Left lung (tissue), 4 donors: ENCODE measurements at regions not wholly inside any gene's neighbourhood (a gene's known extent, or its start where the extent isn't known, plus 50 kb on each side); places are given as distances from the start of the nearest gene placed in this dataset.

Source experiments
- ATAC-seq: fragments of 200-7000 bp; cut with Tn5 transposase; one replicate; pipeline ENCODE4 v1.9.1; 2020; ENCODE audit warnings: moderate library complexity
- DNase-seq, 4 donors: peaks; one replicate each; pipeline ENCODE4 v3.0.0-alpha.2; 2013 to 2020
- H3K27ac ChIP-seq, 2 donors: fragments of 200-600 bp; sonication (generic) in 1 of 2; one replicate each; pipeline versions ENCODE4 v1.5.0 to v1.8.0; 2020 to 2021
- H3K27me3 ChIP-seq, 2 donors: fragments of 200-600 bp; sonication (generic) in 1 of 2; one replicate each; pipeline versions ENCODE4 v1.5.0 to v1.8.0; 2020 to 2021
- H3K36me3 ChIP-seq, 2 donors: fragments of 200-600 bp; sonication (generic) in 1 of 2; one replicate each; pipeline versions ENCODE4 v1.5.0 to v1.8.0; 2020 to 2021
- H3K4me1 ChIP-seq, 2 donors: fragments of 200-600 bp; one replicate each; pipeline ENCODE4 v1.8.0; 2021
- H3K4me3 ChIP-seq, 2 donors: fragments of 200-600 bp; sonication (generic) in 1 of 2; one replicate each; pipeline versions ENCODE4 v1.5.0 to v1.8.0; 2020 to 2021; ENCODE audit warnings: mild to moderate bottlenecking in 1 of 2
- H3K9me3 ChIP-seq, 2 donors: fragments of 200-600 bp; sonication (generic) in 1 of 2; one replicate each; pipeline versions ENCODE4 v1.5.0 to v1.8.0; 2020 to 2021
- intact Hi-C, 2 donors: fragments of 100-400 bp; cut with DNase I; formaldehyde crosslinking; loops; one replicate each; pipeline versions ENCODE4 v1.11.2 to v1.14.2; 2022
- TF ChIP-seq, protein P1 (sequence below), 2 donors: fragments of 200-600 bp; sonication (generic) in 1 of 2; IDR thresholded peaks; one replicate each; pipeline versions ENCODE4 v1.5.0 to v1.8.0; 2021; ENCODE audit warnings: antibody characterized with exemption in 2 of 2
- donor health status: DM: no; HTN: yes; CAD: no.
- donor health status: DM: no; HTN: no; CAD: no.

DNA sequence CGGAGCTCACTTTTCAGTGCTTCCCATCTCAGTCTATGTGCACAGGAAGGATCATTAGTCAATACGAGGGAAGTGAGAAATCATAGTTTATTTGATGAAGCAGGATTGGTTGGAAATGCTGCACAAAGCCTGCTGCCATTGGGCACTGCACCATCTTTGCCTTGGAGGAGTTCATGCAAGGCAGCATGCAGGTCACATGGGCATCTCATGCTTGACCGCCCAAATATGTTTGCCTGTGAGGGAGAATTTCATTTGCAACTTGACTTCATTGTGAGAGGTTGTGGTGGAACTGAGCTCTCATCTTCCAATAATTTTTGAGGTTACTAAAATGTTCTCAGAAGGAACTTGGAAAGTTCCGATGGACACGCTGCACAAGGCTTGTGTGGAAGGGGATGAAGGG, 83.9 kb upstream of the SYNDIG1 start:
- Histone ChIP-seq H3K27me3 (peaks cover 0 to 3% of the 10 kb centered on the region in 2 donors), H3K4me1 (no peaks in the 10 kb centered on the region), H3K27ac (no peak overlapping the region), H3K36me3 (no peaks in the 10 kb centered on the region), H3K9me3 (no peaks in the 10 kb centered on the region), H3K4me3 (no peak overlapping the region)
- DNase-seq, result no peak
- TF ChIP-seq, protein P1, sequence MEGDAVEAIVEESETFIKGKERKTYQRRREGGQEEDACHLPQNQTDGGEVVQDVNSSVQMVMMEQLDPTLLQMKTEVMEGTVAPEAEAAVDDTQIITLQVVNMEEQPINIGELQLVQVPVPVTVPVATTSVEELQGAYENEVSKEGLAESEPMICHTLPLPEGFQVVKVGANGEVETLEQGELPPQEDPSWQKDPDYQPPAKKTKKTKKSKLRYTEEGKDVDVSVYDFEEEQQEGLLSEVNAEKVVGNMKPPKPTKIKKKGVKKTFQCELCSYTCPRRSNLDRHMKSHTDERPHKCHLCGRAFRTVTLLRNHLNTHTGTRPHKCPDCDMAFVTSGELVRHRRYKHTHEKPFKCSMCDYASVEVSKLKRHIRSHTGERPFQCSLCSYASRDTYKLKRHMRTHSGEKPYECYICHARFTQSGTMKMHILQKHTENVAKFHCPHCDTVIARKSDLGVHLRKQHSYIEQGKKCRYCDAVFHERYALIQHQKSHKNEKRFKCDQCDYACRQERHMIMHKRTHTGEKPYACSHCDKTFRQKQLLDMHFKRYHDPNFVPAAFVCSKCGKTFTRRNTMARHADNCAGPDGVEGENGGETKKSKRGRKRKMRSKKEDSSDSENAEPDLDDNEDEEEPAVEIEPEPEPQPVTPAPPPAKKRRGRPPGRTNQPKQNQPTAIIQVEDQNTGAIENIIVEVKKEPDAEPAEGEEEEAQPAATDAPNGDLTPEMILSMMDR (IDR thresholded peaks at IDR 0.05), result no peak
- intact Hi-C loops, result no loop called here
- no peak for ATAC-seq

DNA sequence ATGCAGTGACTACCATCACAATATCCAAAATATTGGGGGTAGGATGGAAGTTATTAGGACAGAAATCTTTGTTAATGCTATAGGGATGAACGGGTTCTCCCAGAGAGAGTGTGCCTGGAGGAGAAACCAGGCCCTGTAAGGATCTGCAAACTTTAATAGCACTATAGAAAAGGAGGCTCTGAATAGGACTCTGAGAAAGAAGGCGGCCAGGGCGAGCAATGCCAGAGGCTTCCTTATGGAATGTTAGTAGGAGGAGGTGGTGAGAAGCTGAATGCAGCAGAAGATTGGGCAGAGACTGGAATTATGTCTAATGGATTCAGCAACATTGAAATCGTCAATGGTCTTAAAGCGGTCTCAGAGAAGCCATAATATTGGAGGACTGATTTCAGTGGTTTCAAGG, 84.6 kb upstream of the SYNDIG1 start:
- Histone ChIP-seq H3K4me1 (no peaks in the 10 kb centered on the region), H3K4me3 (no peak overlapping the region), H3K27ac (no peak overlapping the region), H3K36me3 (no peaks in the 10 kb centered on the region), H3K9me3 (no peaks in the 10 kb centered on the region), H3K27me3 (no peaks in the 10 kb centered on the region)
- intact Hi-C loops, result no loop called here
- DNase-seq (no peak), ATAC-seq (no peak)
- TF ChIP-seq, protein P1 (IDR thresholded peaks at IDR 0.05), result no peak

DNA sequence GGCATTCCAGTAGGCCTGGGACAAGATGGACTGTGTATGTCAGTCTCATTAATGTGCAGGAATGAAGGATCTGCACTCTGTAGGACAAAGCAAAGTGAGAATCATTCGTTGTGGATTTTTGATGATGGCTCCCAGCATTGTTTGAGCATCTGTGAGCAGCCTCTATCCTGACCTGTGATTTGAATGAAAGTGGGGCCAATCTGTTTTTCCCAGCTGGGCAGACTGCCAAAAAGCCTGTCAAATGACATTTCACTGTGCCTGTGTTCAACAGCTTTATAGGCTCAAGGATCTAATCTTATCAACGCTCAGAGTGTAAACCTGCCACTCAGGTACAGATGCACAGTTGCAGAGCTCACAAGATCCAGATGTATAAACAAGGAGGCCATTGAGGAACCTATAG, 86.7 kb upstream of the SYNDIG1 start:
- no peak for DNase-seq
- Histone ChIP-seq H3K4me1 (no peaks in the 10 kb centered on the region), H3K27ac (no peak overlapping the region), H3K9me3 (no peaks in the 10 kb centered on the region), H3K4me3 (no peak overlapping the region), H3K27me3 (no peaks in the 10 kb centered on the region), H3K36me3 (no peaks in the 10 kb centered on the region)
- TF ChIP-seq, protein P1 (IDR thresholded peaks at IDR 0.05), result no peak
- intact Hi-C loops, result no loop called here
- no peak for ATAC-seq

DNA sequence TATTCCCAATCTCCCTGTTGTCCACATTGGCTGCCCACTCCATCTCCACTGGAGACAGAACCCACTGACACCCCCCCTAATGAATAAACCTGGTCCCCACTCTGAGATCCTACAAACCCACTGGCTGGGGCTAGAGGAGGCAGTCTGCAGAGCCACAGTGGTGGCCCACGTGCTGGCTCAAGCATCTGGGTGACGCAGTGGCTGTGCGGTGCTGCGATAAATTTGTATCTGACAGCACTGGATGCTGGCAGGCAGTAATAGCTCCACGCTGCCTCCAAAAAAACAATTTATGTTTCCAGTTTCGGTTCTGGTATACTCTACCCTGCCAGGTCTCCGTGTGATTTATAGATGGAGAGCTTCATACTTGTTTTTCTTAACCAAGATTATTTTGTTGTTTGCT, 87.1 kb upstream of the SYNDIG1 start:
- H3K4me1 ChIP-seq, result no peaks in the 10 kb centered on the region
- TF ChIP-seq, protein P1 (IDR thresholded peaks at IDR 0.05), result no peak
- no peak for ATAC-seq
- intact Hi-C loops, result no loop called here
- H3K27me3 ChIP-seq, result no peaks in the 10 kb centered on the region
- H3K27ac ChIP-seq, result no peak overlapping the region
- no peaks in the 10 kb centered on the region for H3K36me3 ChIP-seq
- no peak overlapping the region for H3K4me3 ChIP-seq
- no peak for DNase-seq
- no peaks in the 10 kb centered on the region for H3K9me3 ChIP-seq

DNA sequence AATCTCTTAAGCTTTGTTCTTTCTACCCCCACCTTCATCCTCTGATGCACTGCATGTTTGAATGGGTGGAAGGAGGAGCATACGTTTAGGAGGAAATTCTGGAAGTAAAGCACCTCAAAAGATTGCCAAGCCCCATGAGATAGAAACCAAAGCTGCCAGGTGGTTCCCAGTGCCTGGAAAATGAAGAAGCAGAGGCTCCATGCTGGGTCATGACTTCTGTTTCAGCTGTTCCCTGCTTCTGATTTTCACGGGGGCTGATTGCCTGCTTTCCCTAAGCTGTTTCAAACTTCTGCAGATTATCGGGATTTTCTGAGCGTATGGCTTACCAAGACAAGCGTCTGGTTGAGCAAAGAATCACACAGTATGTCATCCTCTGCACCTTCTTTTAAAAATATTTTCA, 87.5 kb upstream of the SYNDIG1 start:
- Histone ChIP-seq H3K4me3 (no peak overlapping the region), H3K27me3 (no peaks in the 10 kb centered on the region), H3K9me3 (no peaks in the 10 kb centered on the region), H3K27ac (no peak overlapping the region), H3K36me3 (no peaks in the 10 kb centered on the region), H3K4me1 (no peaks in the 10 kb centered on the region)
- TF ChIP-seq, protein P1 (IDR thresholded peaks at IDR 0.05), result no peak
- intact Hi-C loops, result no loop called here
- no peak for DNase-seq
- no peak for ATAC-seq
